Choroid plexus epithelial cell (primary cell): ENCODE measurements at regions not wholly inside any gene's neighbourhood (a gene's known extent, or its start where the extent isn't known, plus 50 kb on each side); places are given as distances from the start of the nearest gene placed in this dataset.

ENCODE experiments used
- DNase-seq: peaks from one replicate; pipeline ENCODE4 v3.0.0-alpha.2; 2010; ENCODE audit warnings: low read depth
- H3K4me3 ChIP-seq: 2 replicates; pipeline ENCODE4 v1.5.1; 2011; ENCODE audit warnings: low read depth, mild to moderate bottlenecking, control low read depth, low read length, moderate library complexity
- CTCF ChIP-seq: conservative IDR thresholded peaks from 2 replicates; pipeline ENCODE4 v1.5.1; 2011; ENCODE audit warnings: low read depth, mild to moderate bottlenecking, control low read depth, inconsistent platforms, low read length, moderate library complexity

GRCh38 chr1:17927952-17928351, 172.8 kb downstream of the ACTL8 start:
- DNase-seq = no peak
- no peak overlapping the region for H3K4me3 ChIP-seq
- no peak for TF ChIP-seq CTCF

- no peak for DNase-seq
- TF ChIP-seq CTCF = no peak
- no peak overlapping the region for H3K4me3 ChIP-seq
Measured at GRCh38 chr1:17929224-17929623, 174.1 kb downstream of the ACTL8 start.

- no peak for TF ChIP-seq CTCF
- DNase-seq = no peak
- no peak overlapping the region for H3K4me3 ChIP-seq
Measured at GRCh38 chr1:17930635-17931034, 175.5 kb downstream of the ACTL8 start.

- H3K4me3 ChIP-seq = no peak overlapping the region
- no peak for TF ChIP-seq CTCF
- DNase-seq = no peak
Measured at GRCh38 chr1:17932164-17932563, 175.4 kb upstream of the IGSF21 start.

GRCh38 chr1:17933501-17933900, 174.1 kb upstream of the IGSF21 start:
- no peak for TF ChIP-seq CTCF

GRCh38 chr1:17933971-17934370, 173.6 kb upstream of the IGSF21 start:
- TF ChIP-seq CTCF = no peak
- H3K4me3 ChIP-seq = no peak overlapping the region
- no peak for DNase-seq

More at GRCh38 chr1:17933501-17933900, 174.1 kb upstream of the IGSF21 start:
- no peak overlapping the region for H3K4me3 ChIP-seq
- DNase-seq = no peak

- no peak for TF ChIP-seq CTCF
- H3K4me3 ChIP-seq = no peak overlapping the region
- DNase-seq = no peak
Measured at GRCh38 chr1:17935230-17935629, 172.4 kb upstream of the IGSF21 start.
